Fibroblast of skin of left quadriceps (primary cell): ENCODE measurements at regions not wholly inside any gene's neighbourhood (a gene's known extent, or its start where the extent isn't known, plus 50 kb on each side); places are given as distances from the start of the nearest gene placed in this dataset.
A peak's percentile ranks its signal among the peaks of the same experiment; 100 is the strongest.

Experiments used
- DNase-seq, 2 experiments: peaks; one replicate each; pipeline ENCODE4 v3.0.0-alpha.2; 2013; ENCODE audit warnings: low read depth in 2 of 2

DNA sequence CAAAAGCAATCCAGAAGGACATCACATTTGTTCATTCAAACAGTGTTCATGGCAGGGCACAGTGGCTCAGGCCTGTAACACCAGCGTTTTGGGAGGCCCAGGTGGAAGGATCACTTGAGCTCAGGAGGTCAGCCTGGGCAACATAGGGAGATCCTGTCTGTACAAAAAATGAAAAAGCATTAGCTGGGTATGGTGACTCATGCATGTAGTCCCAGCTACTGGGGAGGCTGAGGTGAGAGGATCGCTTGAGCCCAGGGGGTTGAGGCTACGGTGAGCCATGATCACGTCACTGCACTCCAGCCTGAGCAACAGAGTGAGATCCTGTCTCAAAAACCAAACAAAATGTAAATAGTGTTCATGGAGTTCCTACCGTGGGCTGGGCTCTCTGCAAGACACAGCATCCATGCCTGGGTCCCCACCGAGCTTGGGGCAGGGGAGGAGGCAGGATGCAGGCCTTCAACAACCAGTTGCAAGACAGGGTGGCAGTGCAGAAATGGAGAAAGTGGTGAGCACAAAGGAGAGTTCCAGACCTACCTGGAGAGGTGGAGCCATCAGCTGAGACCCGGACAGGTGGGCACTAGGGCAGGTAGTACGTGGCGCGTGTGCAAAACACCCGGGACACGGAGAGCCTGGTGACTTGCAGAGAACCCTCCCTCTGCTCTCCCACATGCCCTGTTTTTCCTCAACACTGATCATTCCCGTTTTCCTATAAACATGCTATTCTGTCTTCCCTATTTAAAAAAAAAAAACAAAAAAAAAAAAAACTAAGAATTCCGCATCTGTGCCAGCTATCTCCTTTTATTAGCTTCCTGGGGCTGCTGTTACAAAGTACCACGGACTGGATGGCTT is 138.9 kb downstream of the TOMM20 start:
- no peak for DNase-seq

GRCh38 chr1:234989019-234989418 is 139.6 kb downstream of the TOMM20 start:
- DNase-seq, result no peak

- no peak for DNase-seq
Observed at GRCh38 chr1:234988536-234988935, 140.1 kb downstream of the TOMM20 start.

DNA sequence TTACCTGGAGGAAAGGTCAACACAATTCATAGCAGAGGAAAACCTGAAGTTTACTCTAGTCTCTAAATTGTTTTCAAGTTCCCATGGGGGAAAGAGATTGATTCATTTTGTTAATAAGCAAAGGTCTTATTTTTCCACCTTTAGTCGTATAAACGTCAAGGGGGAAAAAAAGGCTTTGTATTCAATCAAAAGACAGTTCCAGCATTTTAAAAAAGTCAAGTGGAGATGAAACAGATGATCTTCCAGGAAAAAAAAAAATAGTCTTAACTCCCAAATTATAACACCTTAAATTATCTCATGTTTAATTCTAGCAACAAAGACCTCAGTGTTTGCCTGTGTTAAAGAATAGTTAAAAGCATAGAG is 140.5 kb downstream of the TOMM20 start:
- no peak for DNase-seq

GRCh38 chr1:234987415-234988154 is 141.1 kb downstream of the TOMM20 start:
- DNase-seq, result peak; percentile 67 to 72

DNA sequence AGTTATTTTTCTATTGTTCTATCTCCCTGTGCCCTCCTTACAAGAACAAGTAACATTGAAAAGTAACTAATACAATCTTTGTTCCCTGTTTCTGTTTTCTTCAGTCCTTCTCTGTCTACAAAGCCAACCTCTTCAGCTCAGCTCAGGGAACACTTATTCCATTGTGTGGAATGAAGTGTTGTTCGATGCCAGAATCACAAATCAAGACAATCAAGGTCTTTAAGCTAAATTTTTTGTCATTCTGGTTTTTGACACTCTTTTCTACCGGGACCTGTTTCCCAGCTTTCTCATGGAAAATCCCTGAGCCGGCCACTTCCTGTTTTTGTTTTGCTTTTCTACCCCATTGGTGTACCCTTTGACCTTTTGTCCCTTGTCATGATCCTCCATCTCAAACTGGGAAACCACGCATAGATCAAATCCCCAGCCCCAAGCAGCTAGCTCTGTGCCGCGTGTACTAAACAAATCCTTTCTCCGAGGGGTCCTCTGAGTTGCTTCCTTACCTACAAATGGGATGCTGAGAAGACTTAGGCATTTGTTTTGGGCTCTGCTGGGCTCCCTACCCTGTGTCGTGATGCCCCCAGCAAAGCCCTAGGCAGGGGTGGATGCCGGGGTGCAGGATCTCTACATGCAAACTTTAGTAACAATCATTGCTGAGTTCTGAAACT is 141.8 kb downstream of the TOMM20 start:
- DNase-seq, result no peak

DNA sequence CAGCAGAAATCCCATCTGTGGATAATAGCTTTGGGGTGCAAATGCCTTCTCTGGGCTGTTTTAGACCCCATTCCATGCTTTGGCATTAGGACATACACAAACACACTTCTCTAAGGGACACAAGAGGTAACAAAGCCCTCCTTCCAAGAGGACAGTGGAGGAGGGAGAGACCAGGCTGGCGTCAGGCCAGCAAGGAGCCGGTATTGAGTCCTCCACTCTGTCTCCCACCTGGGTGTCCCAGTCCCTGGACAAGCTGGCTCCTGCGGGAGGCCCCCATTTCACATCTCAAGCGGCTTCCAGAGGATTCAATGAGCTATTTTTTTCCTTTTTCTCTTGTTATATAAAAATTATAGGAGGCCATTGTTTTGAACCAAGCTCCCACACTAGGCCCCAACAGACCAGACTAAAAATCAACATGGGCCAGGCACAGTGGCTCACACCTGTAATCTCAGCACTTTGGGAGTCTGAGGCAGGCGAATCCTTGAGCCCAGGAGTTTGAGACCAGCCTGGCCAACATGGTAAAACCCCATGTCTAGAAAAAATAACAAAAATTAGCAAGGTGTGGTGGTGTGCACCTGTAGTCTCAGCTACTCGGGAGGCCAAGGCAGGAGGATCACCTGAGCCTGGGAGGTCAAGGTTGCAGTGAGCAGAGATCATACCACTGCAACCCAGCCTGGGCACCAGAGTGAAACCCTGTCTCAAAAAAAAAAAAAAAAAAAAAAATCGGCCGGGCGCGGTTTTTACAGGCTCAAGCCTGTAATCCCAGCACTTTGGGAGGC is 142.9 kb downstream of the TOMM20 start:
- no peak for DNase-seq

DNA sequence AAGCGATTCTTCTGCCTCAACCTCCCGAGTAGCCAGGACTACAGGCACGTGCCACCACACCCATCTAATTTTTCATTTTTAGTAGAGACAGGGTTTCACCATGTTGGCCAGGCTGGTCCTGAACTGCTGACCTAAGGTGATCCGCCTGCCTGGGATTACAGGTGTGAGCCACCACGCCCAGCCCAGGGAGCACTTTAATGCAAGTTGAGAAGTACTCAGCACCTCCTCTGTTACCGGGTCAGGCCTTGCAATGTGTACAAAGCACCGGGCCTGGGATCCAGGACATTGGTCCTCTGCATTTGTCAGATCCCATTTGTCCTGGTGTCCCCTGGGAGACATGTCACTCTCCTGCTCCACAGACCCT is 143.6 kb downstream of the TOMM20 start:
- no peak for DNase-seq

DNA sequence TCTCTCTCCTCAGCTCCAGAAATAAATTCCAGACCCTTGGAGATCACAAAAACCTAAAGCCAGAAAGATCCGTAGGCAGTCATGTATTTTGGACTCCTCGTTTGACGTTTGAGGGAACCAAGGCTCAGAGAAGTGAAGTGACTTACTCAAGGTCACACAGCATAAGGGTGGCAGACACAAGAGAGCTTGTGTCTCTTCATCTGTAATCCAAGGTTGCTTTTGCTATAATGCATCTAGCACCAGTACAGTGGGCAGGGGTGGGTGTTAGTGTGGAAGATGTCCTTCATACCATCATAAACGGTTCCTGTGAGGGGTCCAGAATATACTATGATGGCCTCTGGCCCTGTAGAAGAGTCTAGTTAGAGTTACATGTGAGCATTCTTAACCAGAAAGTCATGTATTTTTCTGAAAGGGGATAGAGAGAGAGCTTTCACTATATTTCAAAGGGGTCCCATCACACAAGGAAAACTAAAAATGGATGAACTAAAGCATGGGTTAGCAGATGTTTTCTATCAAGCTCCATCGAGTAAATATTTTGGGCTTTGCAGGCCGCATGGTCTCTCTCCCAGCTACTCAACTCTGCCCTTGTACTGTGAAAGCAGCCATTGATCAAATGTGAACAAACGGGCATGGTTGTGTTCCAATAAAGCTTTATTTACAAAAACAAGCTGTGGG is 144.9 kb downstream of the TOMM20 start:
- DNase-seq, result no peak

GRCh38 chr1:234981758-234982157 is 146.9 kb downstream of the TOMM20 start:
- DNase-seq, result no peak

DNA sequence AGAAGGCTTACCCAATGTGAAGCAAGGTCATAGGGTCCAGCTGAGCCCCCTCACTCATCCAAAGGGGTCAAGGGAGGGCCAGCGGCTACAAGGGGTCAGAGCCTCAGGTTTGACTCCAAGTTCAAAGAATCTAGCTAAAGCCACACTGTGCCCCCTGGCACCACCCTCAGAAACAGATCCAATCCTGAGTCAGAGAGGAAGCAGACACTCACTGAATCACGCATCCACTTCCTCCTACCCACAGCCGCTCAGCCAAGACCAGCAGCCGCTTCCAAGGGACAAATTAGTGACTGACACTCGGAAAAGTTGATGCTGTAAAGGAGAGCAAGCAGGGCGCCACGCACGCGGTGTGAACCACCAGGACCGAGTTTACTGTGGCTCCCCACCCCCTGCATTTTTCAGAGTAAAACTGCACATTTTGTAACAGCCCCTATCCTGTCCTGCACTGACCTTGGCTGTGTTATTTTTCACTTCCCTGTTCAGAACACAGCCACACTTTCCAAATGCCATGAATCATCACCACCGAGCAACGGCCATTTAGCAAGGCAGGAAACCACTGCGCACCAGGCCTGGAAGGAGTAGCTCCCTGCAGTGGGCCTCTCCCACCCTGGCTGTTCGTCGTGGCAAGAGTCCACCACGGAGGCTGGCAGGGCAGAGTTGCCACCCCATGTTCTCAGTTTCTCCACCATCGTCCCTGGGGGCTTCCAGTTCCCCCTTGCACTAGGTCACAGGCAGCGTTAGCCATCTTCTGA is 147.8 kb downstream of the TOMM20 start:
- DNase-seq, result peak; percentile 86 to 89

DNA sequence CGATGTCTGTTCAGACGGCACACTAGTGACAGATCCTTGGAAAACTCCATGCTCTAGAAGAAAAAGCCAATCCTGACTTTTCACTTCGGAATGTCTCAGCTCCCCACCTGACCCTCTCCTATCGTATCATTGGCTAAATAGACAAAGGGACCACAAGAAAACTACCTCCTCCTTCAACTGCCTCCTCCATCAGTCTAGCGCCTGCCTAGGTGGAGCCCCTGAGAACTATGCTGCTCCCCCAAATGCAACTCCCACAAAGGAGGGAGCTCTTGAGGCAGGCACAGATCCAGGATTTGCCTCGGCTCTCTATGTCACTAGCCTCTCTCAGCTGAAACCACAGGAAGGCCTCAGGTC is 148.4 kb downstream of the TOMM20 start:
- no peak for DNase-seq

DNA sequence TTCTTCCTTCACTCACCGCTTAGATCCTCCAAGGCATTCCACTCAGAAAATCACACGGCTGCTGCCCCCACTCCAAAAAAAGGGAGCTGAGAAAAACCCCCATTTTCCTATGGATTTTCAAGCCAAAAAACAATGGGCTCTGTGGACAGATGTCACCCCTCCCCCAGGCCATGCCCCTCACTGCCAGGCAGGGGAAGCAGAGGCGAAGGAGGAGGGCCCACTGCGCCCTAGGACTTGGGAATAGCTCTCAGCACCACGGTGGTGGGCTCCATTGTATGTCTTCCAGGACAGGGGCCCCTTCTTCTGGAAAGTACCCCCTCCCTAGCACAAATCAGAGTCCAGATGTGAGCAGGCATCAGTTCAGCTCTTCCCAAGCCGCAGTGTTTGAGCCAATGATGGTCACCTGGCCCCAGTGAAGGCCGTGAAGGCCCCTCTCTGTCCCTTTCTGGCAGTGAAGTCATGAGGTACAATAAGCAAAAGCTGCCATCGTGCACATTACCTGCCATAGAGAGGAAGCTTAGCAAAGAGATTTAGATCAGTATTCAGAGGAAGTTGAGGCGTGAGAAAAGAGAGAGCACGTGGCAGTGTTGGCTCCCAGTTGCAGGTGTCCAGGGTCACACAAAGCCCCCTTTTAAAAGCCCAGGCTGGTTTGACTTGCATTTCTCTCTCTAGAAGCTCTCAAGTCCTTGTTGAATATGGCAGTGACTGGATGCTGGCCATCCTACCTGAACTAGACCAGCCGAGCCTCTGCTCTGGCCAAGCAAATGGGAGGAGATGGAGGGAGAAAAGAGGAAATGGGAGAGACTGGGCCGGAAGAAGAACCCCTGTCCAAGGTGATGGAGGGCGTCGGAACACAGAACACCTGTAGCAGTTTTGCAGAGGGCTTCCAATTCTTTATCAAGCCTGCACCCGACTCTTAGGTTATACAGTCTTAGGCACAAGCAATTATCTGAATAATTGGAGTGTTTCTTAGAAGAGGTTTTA is 149.0 kb downstream of the TOMM20 start:
- DNase-seq, result no peak

GRCh38 chr1:234978397-234979295 is 150.0 kb downstream of the TOMM20 start:
- DNase-seq, result no peak

DNA sequence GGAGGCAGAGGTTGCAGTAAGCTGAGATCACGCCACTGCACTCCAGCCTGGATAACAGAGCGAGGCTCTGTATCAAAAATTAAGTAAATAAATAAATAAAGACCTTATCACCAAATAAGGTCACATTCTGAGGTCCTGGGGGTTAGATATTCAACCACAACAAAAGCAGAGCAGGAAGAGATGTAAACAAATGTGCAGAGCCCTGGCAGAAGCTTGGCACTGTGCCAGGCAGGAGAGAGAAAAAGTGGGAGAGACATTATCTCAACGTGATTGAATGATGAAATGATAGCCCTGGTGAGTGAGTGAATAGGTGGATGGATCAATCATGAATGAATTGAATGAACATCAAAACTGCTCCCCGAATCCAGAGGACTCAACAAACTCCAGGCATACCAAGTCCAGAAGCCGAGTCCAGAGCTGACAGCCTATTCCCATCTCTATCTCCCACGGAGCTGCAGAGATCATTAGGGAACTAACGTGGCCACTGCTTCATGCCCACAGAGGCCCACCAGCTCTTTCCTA is 150.7 kb downstream of the TOMM20 start:
- no peak for DNase-seq

- DNase-seq, result no peak
Observed at GRCh38 chr1:234976861-234977680, 151.6 kb downstream of the TOMM20 start.
